Endothelial cell of umbilical vein (primary cell): ENCODE measurements at regions not wholly inside any gene's neighbourhood (a gene's known extent, or its start where the extent isn't known, plus 50 kb on each side); places are given as distances from the start of the nearest gene placed in this dataset.

Experiments
- BruUV-seq: library from RNA; stranded (reverse); fragments of 400-500 nt; replicated peaks from 2 replicates; lab custom pipeline; 2021; lab: Mats Ljungman, UMichigan
- CTCF ChIA-PET: fragments of 300-600, 350-600 bp; sonication (Branson Sonifier 250); formaldehyde crosslinking; loops from one replicate; lab custom pipeline; 2021; ENCODE audit warnings: antibody characterized with exemption, inconsistent platforms; lab: Charles Lee
- POLR2A ChIA-PET: fragments of 300-600, 350-600 bp; sonication (Branson Sonifier 250); formaldehyde crosslinking; loops from one replicate; lab custom pipeline; 2021; ENCODE audit warnings: antibody characterized with exemption, inconsistent platforms; lab: Charles Lee
- DNase-seq: peaks from one replicate; pipeline ENCODE4 v3.0.0-alpha.2; 2011; ENCODE audit warnings: low read depth, low spot score
- FAIRE-seq: peaks from 2 replicates; lab custom pipeline; 2011; peaks lifted over from hg19 to GRCh38; lab: Jason Lieb, UNC
- H2AFZ ChIP-seq: 2 replicates; pipeline ENCODE4 v1.6.0; 2012; ENCODE audit warnings: low read depth, low read length, control low read depth, inconsistent platforms
- H3K27ac ChIP-seq: 2 replicates; pipeline ENCODE4 v1.5.1; 2011; ENCODE audit warnings: low read depth, mild to moderate bottlenecking, control low read depth, low read length, moderate library complexity; ENCODE audit not compliant: insufficient read depth
- H3K27me3 ChIP-seq, 2 experiments: 2 replicates each; pipeline versions ENCODE4 v1.6.0 to v1.6.1; 2011; ENCODE audit warnings: low read length in 2 of 2, mixed read lengths in 1 of 2; ENCODE audit not compliant: control insufficient read depth in 2 of 2, insufficient read depth in 2 of 2
- H3K36me3 ChIP-seq, 2 experiments: 2 replicates in 1 of 2; 3 replicates in 1 of 2; pipeline ENCODE4 v1.5.1; 2011; ENCODE audit warnings: low read length in 2 of 2, mild to moderate bottlenecking in 1 of 2, moderate library complexity in 1 of 2; ENCODE audit not compliant: control insufficient read depth in 2 of 2, insufficient read depth in 2 of 2; ENCODE audit errors: extremely low read depth in 1 of 2
- H3K4me1 ChIP-seq: 3 replicates; pipeline ENCODE4 v1.5.1; 2011; ENCODE audit warnings: mild to moderate bottlenecking, low read length; ENCODE audit not compliant: control insufficient read depth, insufficient read depth; ENCODE audit errors: extremely low read depth
- H3K4me2 ChIP-seq: 2 replicates; pipeline ENCODE4 v1.6.1; 2011; ENCODE audit warnings: low read length, control low read depth, mixed read lengths; ENCODE audit not compliant: insufficient read depth
- H3K4me3 ChIP-seq, 3 experiments: fragments of 200-600 bp in 1 of 3; sonication (generic), shearing (Covaris generic) in 1 of 3; replicated peaks in 1 of 3; 2 replicates each; pipeline ENCODE4 v1.5.1; 2011 to 2016; ENCODE audit warnings: control low read depth in 3 of 3, low read length in 3 of 3, mild to moderate bottlenecking in 2 of 3, inconsistent platforms in 1 of 3, low read depth in 1 of 3, moderate library complexity in 1 of 3; ENCODE audit not compliant: insufficient read depth in 1 of 3
- H3K79me2 ChIP-seq: 2 replicates; pipeline ENCODE4 v1.6.0; 2012; ENCODE audit warnings: low read length, inconsistent platforms; ENCODE audit not compliant: control insufficient read depth, insufficient read depth
- H3K9ac ChIP-seq: replicated peaks from 2 replicates; pipeline ENCODE3; 2011; ENCODE audit warnings: low read length, control low read depth; ENCODE audit not compliant: insufficient read depth; ENCODE audit errors: extremely low read depth
- H3K9me1 ChIP-seq: replicated peaks from 3 replicates; pipeline ENCODE4 v1.6.0; 2011; ENCODE audit warnings: mild to moderate bottlenecking, low read length; ENCODE audit not compliant: control insufficient read depth, insufficient read depth; ENCODE audit errors: extremely low read depth
- H3K9me3 ChIP-seq: replicated peaks from 2 replicates; pipeline ENCODE4 v1.5.1; 2012; ENCODE audit warnings: low read length, inconsistent platforms; ENCODE audit not compliant: control insufficient read depth, insufficient read depth
- H4K20me1 ChIP-seq: replicated peaks from 2 replicates; pipeline ENCODE3; 2011; ENCODE audit warnings: mild to moderate bottlenecking, low read length; ENCODE audit not compliant: control insufficient read depth, insufficient read depth; ENCODE audit errors: extremely low read depth
- EZH2 ChIP-seq: IDR thresholded peaks from 2 replicates; pipeline ENCODE4 v1.6.1; 2012; ENCODE audit warnings: borderline replicate concordance, low read depth, mild to moderate bottlenecking, moderate library complexity, low read length, inconsistent platforms; ENCODE audit not compliant: severe bottlenecking
- FOS ChIP-seq: IDR thresholded peaks from 2 replicates; pipeline ENCODE4 v1.6.1; 2011; ENCODE audit warnings: mild to moderate bottlenecking, low read length, moderate library complexity, borderline replicate concordance; ENCODE audit not compliant: insufficient read depth
- JUN ChIP-seq: IDR thresholded peaks from 2 replicates; pipeline ENCODE4 v1.6.1; 2011; ENCODE audit warnings: borderline replicate concordance, low read depth; ENCODE audit not compliant: insufficient read length, insufficient read depth
- MYC ChIP-seq: IDR thresholded peaks from one replicate; pipeline ENCODE4 v1.6.1; 2011; ENCODE audit warnings: mild to moderate bottlenecking, low read depth, low read length
- POLR2AphosphoS5 ChIP-seq: IDR thresholded peaks from 2 replicates; pipeline ENCODE4 v1.6.1; 2012; ENCODE audit warnings: low read depth, mild to moderate bottlenecking, control low read depth, low read length, moderate library complexity; ENCODE audit not compliant: insufficient read depth
- dilution Hi-C: fragments of 300-500 bp; cut with MboI; formaldehyde crosslinking; loops from one replicate; pipeline ENCODE4 v1.15.0; 2019; ENCODE audit warnings: low sequenced_read_pairs; ENCODE audit not compliant: extremely low pct_ligation_motif_present
- intact Hi-C: fragments of 100-400 bp; cut with micrococcal nuclease; formaldehyde crosslinking; loops from one replicate; pipeline ENCODE4 v1.10.0; 2022
- TF ChIP-seq, protein P1 (sequence below): IDR thresholded peaks from 2 replicates; pipeline ENCODE4 v1.6.1; 2011; ENCODE audit not compliant: insufficient read depth, insufficient read length
- TF ChIP-seq, protein P2 (sequence below), 2 donors: IDR thresholded peaks; 1 replicate in 1 of 2; 2 replicates in 1 of 2; pipeline ENCODE4 v1.5.1; 2011; ENCODE audit warnings: low read length in 2 of 2, mild to moderate bottlenecking in 2 of 2, moderate library complexity in 2 of 2, control low read depth in 1 of 2, inconsistent platforms in 1 of 2, low read depth in 1 of 2; ENCODE audit not compliant: insufficient read depth in 1 of 2; ENCODE audit errors: extremely low read depth in 1 of 2

DNA sequence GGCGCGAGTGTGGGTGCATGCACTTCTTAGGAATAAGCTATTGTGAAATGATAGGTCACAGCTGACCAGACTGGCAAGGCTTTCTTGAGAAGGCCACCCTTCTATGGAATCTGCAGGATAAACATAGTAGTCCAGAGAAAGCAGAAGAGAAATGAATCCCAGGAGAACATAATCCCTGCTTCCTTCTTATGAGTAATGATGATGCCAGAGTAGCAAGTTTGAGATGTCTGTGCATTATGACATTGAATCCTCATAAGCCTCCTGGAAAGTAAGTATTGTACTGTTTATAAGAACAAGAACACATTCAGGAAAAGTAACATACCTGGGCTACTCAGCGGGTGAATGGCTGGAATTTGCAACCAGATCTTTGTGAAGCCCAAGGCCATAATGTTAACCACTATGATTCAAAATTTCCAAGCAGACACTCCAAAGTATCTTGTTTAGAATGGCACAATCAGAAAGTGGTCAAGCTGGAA, 272.1 kb upstream of the HS3ST1 start:
- no peaks in the 10 kb centered on the region for H3K79me2 ChIP-seq
- intact Hi-C loops (no loop called here), dilution Hi-C loops (no loop called here)
- H3K4me3 ChIP-seq: no peak overlapping the region
- H3K9ac ChIP-seq: no peak overlapping the region
- no peaks in the 10 kb centered on the region for H3K9me3 ChIP-seq
- BruUV-seq: no TSS peak
- H3K4me2 ChIP-seq: no peak overlapping the region
- no peaks in the 10 kb centered on the region for H3K9me1 ChIP-seq
- CTCF ChIA-PET: no interaction called here
- H3K27ac ChIP-seq: no peak overlapping the region
- H4K20me1 ChIP-seq: no peaks in the 10 kb centered on the region
- H3K4me1 ChIP-seq: peaks cover 44% of the 10 kb centered on the region
- H3K36me3 ChIP-seq: no peaks in the 10 kb centered on the region
- no peak overlapping the region for H2AFZ ChIP-seq
- POLR2A ChIA-PET: no interaction called here
- DNase-seq (no peak), FAIRE-seq (no peak)
- H3K27me3 ChIP-seq: no peaks in the 10 kb centered on the region
- TF ChIP-seq, protein P1, sequence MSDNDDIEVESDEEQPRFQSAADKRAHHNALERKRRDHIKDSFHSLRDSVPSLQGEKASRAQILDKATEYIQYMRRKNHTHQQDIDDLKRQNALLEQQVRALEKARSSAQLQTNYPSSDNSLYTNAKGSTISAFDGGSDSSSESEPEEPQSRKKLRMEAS: no peak
- TF ChIP-seq POLR2AphosphoS5 (no peak), JUN (no peak), MYC (no peak), EZH2 (no peak), FOS (no peak)
- TF ChIP-seq, protein P2, sequence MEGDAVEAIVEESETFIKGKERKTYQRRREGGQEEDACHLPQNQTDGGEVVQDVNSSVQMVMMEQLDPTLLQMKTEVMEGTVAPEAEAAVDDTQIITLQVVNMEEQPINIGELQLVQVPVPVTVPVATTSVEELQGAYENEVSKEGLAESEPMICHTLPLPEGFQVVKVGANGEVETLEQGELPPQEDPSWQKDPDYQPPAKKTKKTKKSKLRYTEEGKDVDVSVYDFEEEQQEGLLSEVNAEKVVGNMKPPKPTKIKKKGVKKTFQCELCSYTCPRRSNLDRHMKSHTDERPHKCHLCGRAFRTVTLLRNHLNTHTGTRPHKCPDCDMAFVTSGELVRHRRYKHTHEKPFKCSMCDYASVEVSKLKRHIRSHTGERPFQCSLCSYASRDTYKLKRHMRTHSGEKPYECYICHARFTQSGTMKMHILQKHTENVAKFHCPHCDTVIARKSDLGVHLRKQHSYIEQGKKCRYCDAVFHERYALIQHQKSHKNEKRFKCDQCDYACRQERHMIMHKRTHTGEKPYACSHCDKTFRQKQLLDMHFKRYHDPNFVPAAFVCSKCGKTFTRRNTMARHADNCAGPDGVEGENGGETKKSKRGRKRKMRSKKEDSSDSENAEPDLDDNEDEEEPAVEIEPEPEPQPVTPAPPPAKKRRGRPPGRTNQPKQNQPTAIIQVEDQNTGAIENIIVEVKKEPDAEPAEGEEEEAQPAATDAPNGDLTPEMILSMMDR (IDR thresholded peaks at IDR 0.05; ENCODE audit: extremely low read depth in 1 of 2, insufficient read depth in 1 of 2, low read depth in 1 of 2, low read length in 2 of 2): no peak
